Esophagus muscularis mucosa (tissue), 4 donors: ENCODE measurements at regions not wholly inside any gene's neighbourhood (a gene's known extent, or its start where the extent isn't known, plus 50 kb on each side); places are given as distances from the start of the nearest gene placed in this dataset.

Experiments
- DNase-seq: peaks from one replicate; pipeline ENCODE4 v3.0.0-alpha.2; 2017; ENCODE audit errors: extremely low spot score
- H3K27ac ChIP-seq, 4 donors: fragments of 200-600 bp; sonication (generic); replicated peaks in 1 of 4; 1 replicate in 3 of 4; 2 replicates in 1 of 4; pipeline ENCODE4 v1.5.1; 2016 to 2019; ENCODE audit warnings: mild to moderate bottlenecking in 1 of 4
- H3K27me3 ChIP-seq, 4 donors: fragments of 200-600 bp; sonication (generic); one replicate each; pipeline versions ENCODE4 v1.5.1 to v1.6.0; 2016 to 2019
- H3K36me3 ChIP-seq, 4 donors: fragments of 200-600 bp; sonication (generic); one replicate each; pipeline ENCODE4 v1.5.1; 2016 to 2019
- H3K4me1 ChIP-seq, 4 donors: fragments of 200-600 bp; sonication (generic); one replicate each; pipeline ENCODE4 v1.5.1; 2016 to 2019
- H3K4me3 ChIP-seq, 4 donors: fragments of 200-600 bp; sonication (generic); 1 replicate in 2 of 4; 2 replicates in 2 of 4; pipeline ENCODE4 v1.5.1; 2016 to 2019; ENCODE audit warnings: mild to moderate bottlenecking in 4 of 4, moderate library complexity in 1 of 4
- H3K9me3 ChIP-seq, 4 donors: fragments of 200-600 bp; sonication (generic); 1 replicate in 3 of 4; 2 replicates in 1 of 4; pipeline ENCODE4 v1.5.1; 2016 to 2019
- CTCF ChIP-seq, 3 experiments: fragments of 200-600 bp in 2 of 3; fragments of 450-650 bp in 1 of 3; sonication (generic) in 2 of 3; IDR thresholded peaks; one replicate each; pipeline ENCODE4 v1.5.1; 2017 to 2019; ENCODE audit warnings: antibody characterized with exemption in 3 of 3, mild to moderate bottlenecking in 2 of 3, moderate library complexity in 1 of 3
- EP300 ChIP-seq: sonication (generic); formaldehyde crosslinking; IDR thresholded peaks from one replicate; pipeline ENCODE4 v1.6.1; 2017; ENCODE audit warnings: antibody characterized with exemption
- POLR2A ChIP-seq: fragments of 450-650 bp; IDR thresholded peaks from one replicate; pipeline ENCODE4 v1.6.1; 2017; ENCODE audit warnings: antibody characterized with exemption, moderate library complexity, mild to moderate bottlenecking, low read depth
- POLR2AphosphoS5 ChIP-seq, 2 donors: sonication (generic); formaldehyde crosslinking; IDR thresholded peaks; one replicate each; pipeline ENCODE4 v1.6.1; 2017; ENCODE audit warnings: antibody characterized with exemption in 2 of 2
- WGBS: methylation state at CpG from one replicate; pipeline ENCODE4 v1.1.5; 2018; 5-methylcytosine and 5-hydroxymethylcytosine counted together
- intact Hi-C: fragments of 100-400 bp; cut with DNase I; formaldehyde crosslinking; loops from one replicate; pipeline ENCODE4 v1.15.1; 2023

GRCh38 chr1:88175120-88175630 is 508.9 kb upstream of the PKN2 start:
- no peak for DNase-seq
- Histone ChIP-seq H3K4me1 (no peaks in the 10 kb centered on the region), H3K9me3 (no peaks in the 10 kb centered on the region), H3K27me3 (no peaks in the 10 kb centered on the region), H3K27ac (no peak overlapping the region), H3K4me3 (no peak overlapping the region), H3K36me3 (no peaks in the 10 kb centered on the region)
- WGBS: 84% methylated on average over 3 of the region's 3 CpGs
- intact Hi-C loops: no loop called here
- no peak for TF ChIP-seq POLR2A
- no peak for TF ChIP-seq POLR2AphosphoS5 (IDR thresholded peaks at IDR 0.05)
- TF ChIP-seq EP300: no peak
- TF ChIP-seq CTCF (IDR thresholded peaks at IDR 0.05): no peak

- H3K36me3 ChIP-seq: no peaks in the 10 kb centered on the region
- no peak for DNase-seq
- H3K4me3 ChIP-seq: no peak overlapping the region
- no peak overlapping the region for H3K27ac ChIP-seq
- no peaks in the 10 kb centered on the region for H3K4me1 ChIP-seq
- intact Hi-C loops: no loop called here
- H3K9me3 ChIP-seq: no peaks in the 10 kb centered on the region
- 77% methylated on average over 10 of the region's 10 CpGs for WGBS
- H3K27me3 ChIP-seq: no peaks in the 10 kb centered on the region
- TF ChIP-seq POLR2A (no peak), POLR2AphosphoS5 (IDR thresholded peaks at IDR 0.05) (no peak), EP300 (no peak), CTCF (IDR thresholded peaks at IDR 0.05) (no peak)
Observed at GRCh38 chr1:88175631-88176226, 508.3 kb upstream of the PKN2 start.

- 72% methylated on average over 5 of the region's 5 CpGs for WGBS
- no peak for DNase-seq
- H3K4me3 ChIP-seq: no peak overlapping the region
- H3K36me3 ChIP-seq: no peaks in the 10 kb centered on the region
- no peak overlapping the region for H3K27ac ChIP-seq
- H3K27me3 ChIP-seq: no peaks in the 10 kb centered on the region
- H3K9me3 ChIP-seq: no peaks in the 10 kb centered on the region
- H3K4me1 ChIP-seq: no peaks in the 10 kb centered on the region
- TF ChIP-seq CTCF (IDR thresholded peaks at IDR 0.05): no peak
- no peak for TF ChIP-seq EP300
- no peak for TF ChIP-seq POLR2AphosphoS5 (IDR thresholded peaks at IDR 0.05)
- TF ChIP-seq POLR2A: no peak
- intact Hi-C loops: loop anchor here (5.0 kb wide), 2 partner anchors 122 to 372 kb away; no protein-coding TSS in a partner anchor
Observed at GRCh38 chr1:88179943-88180342, 504.1 kb upstream of the PKN2 start.

- Histone ChIP-seq H3K27me3 (no peaks in the 10 kb centered on the region), H3K36me3 (no peaks in the 10 kb centered on the region), H3K9me3 (no peaks in the 10 kb centered on the region), H3K27ac (no peak overlapping the region), H3K4me1 (no peaks in the 10 kb centered on the region), H3K4me3 (no peak overlapping the region)
- TF ChIP-seq POLR2A (no peak), EP300 (no peak), CTCF (IDR thresholded peaks at IDR 0.05) (peak; percentile 71 to 93 (median 87)), POLR2AphosphoS5 (IDR thresholded peaks at IDR 0.05) (no peak)
- no peak for DNase-seq
- 38% methylated on average over 8 of the region's 8 CpGs for WGBS
- intact Hi-C loops: loop anchor here (5.0 kb wide), 2 partner anchors 122 to 372 kb away; no protein-coding TSS in a partner anchor
Observed at GRCh38 chr1:88180449-88181108, 503.5 kb upstream of the PKN2 start.

GRCh38 chr1:88186911-88187310 is 497.2 kb upstream of the PKN2 start:
- no peaks in the 10 kb centered on the region for H3K9me3 ChIP-seq
- no peaks in the 10 kb centered on the region for H3K4me1 ChIP-seq
- intact Hi-C loops: no loop called here
- DNase-seq: no peak
- no peak overlapping the region for H3K4me3 ChIP-seq
- H3K36me3 ChIP-seq: no peaks in the 10 kb centered on the region
- TF ChIP-seq EP300: no peak
- TF ChIP-seq POLR2AphosphoS5 (IDR thresholded peaks at IDR 0.05): no peak
- TF ChIP-seq POLR2A: no peak
- no peak for TF ChIP-seq CTCF (IDR thresholded peaks at IDR 0.05)
- H3K27ac ChIP-seq: no peak overlapping the region
- H3K27me3 ChIP-seq: no peaks in the 10 kb centered on the region
